GM06990 (cell line): ENCODE measurements at regions not wholly inside any gene's neighbourhood (a gene's known extent, or its start where the extent isn't known, plus 50 kb on each side); places are given as distances from the start of the nearest gene placed in this dataset.

Experiments
- DNase-seq: peaks from one replicate; pipeline ENCODE4 v3.0.0-alpha.2; 2011; ENCODE audit not compliant: insufficient read length; ENCODE audit errors: extremely low read depth
- H3K27me3 ChIP-seq: replicated peaks from 2 replicates; pipeline ENCODE4 v1.6.0; 2011; ENCODE audit warnings: low read length; ENCODE audit not compliant: control insufficient read depth, insufficient read depth
- H3K36me3 ChIP-seq: 2 replicates; pipeline ENCODE4 v1.5.1; 2011; ENCODE audit warnings: low read length; ENCODE audit not compliant: control insufficient read depth, insufficient read depth
- H3K4me3 ChIP-seq: replicated peaks from 2 replicates; pipeline ENCODE4 v1.5.1; 2011; ENCODE audit warnings: low read depth, mild to moderate bottlenecking, control low read depth, low read length
- TF ChIP-seq, protein P1 (sequence below): IDR thresholded peaks from 2 replicates; pipeline ENCODE4 v1.5.1; 2011; ENCODE audit warnings: low read length, control low read depth, mild to moderate bottlenecking, inconsistent platforms; ENCODE audit not compliant: insufficient read depth, poor library complexity, severe bottlenecking

DNA sequence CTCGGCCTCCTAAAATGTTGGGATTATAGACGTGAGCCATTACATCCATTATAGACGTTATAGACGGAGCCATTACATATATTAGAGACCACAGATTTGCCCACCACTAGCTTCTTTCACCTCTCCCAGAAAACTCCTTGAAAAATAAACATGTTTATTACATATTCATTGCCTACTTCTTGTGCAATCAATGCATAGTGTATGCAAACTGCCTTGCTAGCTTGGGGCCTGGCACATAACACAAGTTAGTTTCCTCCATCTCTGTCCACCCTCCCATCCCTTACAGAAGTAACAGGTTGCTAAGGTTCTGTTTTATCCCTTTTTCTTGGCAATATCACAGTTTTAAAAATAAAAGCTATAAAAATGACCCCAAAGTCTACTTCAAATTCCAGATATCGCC is 66.4 kb upstream of the KRR1 start:
- TF ChIP-seq, protein P1, sequence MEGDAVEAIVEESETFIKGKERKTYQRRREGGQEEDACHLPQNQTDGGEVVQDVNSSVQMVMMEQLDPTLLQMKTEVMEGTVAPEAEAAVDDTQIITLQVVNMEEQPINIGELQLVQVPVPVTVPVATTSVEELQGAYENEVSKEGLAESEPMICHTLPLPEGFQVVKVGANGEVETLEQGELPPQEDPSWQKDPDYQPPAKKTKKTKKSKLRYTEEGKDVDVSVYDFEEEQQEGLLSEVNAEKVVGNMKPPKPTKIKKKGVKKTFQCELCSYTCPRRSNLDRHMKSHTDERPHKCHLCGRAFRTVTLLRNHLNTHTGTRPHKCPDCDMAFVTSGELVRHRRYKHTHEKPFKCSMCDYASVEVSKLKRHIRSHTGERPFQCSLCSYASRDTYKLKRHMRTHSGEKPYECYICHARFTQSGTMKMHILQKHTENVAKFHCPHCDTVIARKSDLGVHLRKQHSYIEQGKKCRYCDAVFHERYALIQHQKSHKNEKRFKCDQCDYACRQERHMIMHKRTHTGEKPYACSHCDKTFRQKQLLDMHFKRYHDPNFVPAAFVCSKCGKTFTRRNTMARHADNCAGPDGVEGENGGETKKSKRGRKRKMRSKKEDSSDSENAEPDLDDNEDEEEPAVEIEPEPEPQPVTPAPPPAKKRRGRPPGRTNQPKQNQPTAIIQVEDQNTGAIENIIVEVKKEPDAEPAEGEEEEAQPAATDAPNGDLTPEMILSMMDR, result no peak
- DNase-seq, result no peak
- Histone ChIP-seq H3K4me3 (no peak overlapping the region), H3K36me3 (no peaks in the 10 kb centered on the region), H3K27me3 (no peaks in the 10 kb centered on the region)

- no peaks in the 10 kb centered on the region for H3K36me3 ChIP-seq
- H3K4me3 ChIP-seq, result no peak overlapping the region
- TF ChIP-seq, protein P1, result no peak
- no peak for DNase-seq
- no peaks in the 10 kb centered on the region for H3K27me3 ChIP-seq
Measured at GRCh38 chr12:75571656-75572205, 60.3 kb upstream of the KRR1 start.

DNA sequence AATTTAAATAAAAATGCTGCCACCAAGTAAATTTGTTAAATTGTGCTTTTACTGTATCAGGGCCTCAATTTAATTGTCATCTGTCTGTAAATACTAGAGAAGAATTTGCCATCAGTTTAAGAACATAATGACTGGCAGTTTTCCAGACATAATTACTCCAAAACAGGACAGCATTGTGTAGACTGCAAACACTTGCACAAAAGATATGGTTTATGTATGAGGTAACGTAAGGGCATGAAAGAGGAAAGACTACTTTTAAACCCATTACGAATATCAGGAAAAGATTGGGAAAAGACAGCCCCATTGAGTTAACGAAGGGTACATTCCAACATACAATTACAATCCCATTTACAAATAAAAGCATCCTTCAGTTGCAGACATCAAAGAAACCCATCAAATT is 59.8 kb upstream of the KRR1 start:
- DNase-seq, result no peak
- H3K27me3 ChIP-seq, result no peaks in the 10 kb centered on the region

GRCh38 chr12:75568801-75569200 is 57.4 kb upstream of the KRR1 start:
- TF ChIP-seq, protein P1, result no peak
- no peak for DNase-seq

More for the DNA sequence above, 59.8 kb upstream of the KRR1 start:
- Histone ChIP-seq H3K4me3 (no peak overlapping the region), H3K36me3 (no peaks in the 10 kb centered on the region)
- TF ChIP-seq, protein P1, result no peak

DNA sequence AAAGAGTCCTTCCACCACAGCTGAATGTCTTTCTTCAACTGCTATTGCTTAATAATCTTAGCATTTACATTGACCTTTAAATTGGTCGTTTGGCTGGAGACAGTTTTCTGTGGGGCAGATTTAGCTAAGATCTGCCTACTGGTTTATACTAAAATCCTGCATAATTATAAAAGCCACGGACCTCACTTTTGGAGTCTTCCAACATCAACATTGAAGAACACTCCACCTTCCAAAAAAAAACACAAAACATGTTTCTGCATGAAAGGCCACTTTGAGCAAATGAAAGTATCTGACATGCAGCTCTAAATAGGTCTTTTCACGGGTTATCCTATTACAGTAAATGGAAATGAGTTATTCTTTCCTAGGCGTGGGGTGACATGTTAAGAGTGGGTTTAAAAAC is 57.0 kb upstream of the KRR1 start:
- H3K27me3 ChIP-seq, result no peaks in the 10 kb centered on the region
- no peak for DNase-seq
- TF ChIP-seq, protein P1, result no peak
- H3K36me3 ChIP-seq, result no peaks in the 10 kb centered on the region
- no peak overlapping the region for H3K4me3 ChIP-seq

More at GRCh38 chr12:75568801-75569200, 57.4 kb upstream of the KRR1 start:
- H3K36me3 ChIP-seq, result no peaks in the 10 kb centered on the region
- no peak overlapping the region for H3K4me3 ChIP-seq
- no peaks in the 10 kb centered on the region for H3K27me3 ChIP-seq

DNA sequence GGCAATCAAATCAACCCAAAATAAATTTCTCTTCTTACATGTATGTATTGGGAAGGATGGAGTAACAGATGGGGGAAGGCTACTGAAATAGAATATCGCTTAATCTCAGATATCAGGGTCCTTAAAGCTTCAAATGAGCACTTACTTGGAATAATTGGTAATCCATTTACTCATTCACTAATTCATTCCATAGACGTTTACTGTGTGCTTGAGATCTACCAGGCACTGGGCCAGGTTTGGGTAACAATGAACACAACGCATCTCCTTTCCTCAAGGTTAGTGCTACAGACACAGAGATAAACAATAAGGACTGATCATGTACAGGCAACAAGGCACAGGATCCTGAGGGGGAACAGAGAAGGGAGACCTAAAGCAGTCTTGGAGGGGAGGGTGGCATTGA is 54.4 kb upstream of the KRR1 start:
- H3K27me3 ChIP-seq, result no peaks in the 10 kb centered on the region
- no peak for DNase-seq

More for the DNA sequence above, 54.4 kb upstream of the KRR1 start:
- Histone ChIP-seq H3K36me3 (no peaks in the 10 kb centered on the region), H3K4me3 (no peak overlapping the region)
- TF ChIP-seq, protein P1, result no peak
